GM18907 (cell line): ENCODE measurements at regions not wholly inside any gene's neighbourhood (a gene's known extent, or its start where the extent isn't known, plus 50 kb on each side); places are given as distances from the start of the nearest gene placed in this dataset.
"Not testable (repeated sequence)": the region's sequence is repeated elsewhere in the genome, so short reads cannot be mapped to it uniquely, and the experiment has no call there.

Experiments used
- ATAC-seq: cut with Tn5 transposase; IDR thresholded peaks from one replicate; pipeline ENCODE4 v1.9.1; 2021; ENCODE audit warnings: mild to moderate bottlenecking, moderate library complexity; ENCODE audit not compliant: unreplicated experiment

GRCh38 chr14:22218728-22219127 lies 370.3 kb downstream of the DAD1 start:
- ATAC-seq, result no peak

GRCh38 chr14:22213120-22213519 lies 375.9 kb downstream of the DAD1 start:
- no peak for ATAC-seq

GRCh38 chr14:22210906-22211305 lies 378.1 kb downstream of the DAD1 start:
- ATAC-seq, result no peak

- ATAC-seq, result no peak
Measured at GRCh38 chr14:22210026-22210425, 379.0 kb downstream of the DAD1 start.

GRCh38 chr14:22203036-22203435 lies 386.0 kb downstream of the DAD1 start:
- ATAC-seq, result no peak

- ATAC-seq, result no peak
Measured at GRCh38 chr14:22202313-22202712, 386.7 kb downstream of the DAD1 start.

- ATAC-seq, result no peak
Measured at GRCh38 chr14:22200977-22201605, 387.9 kb downstream of the DAD1 start.

GRCh38 chr14:22200131-22200530 lies 388.9 kb downstream of the DAD1 start:
- ATAC-seq, result not testable (repeated sequence)

- no peak for ATAC-seq
Measured at GRCh38 chr14:22194664-22195063, 394.4 kb downstream of the DAD1 start.

GRCh38 chr14:22190411-22191191 lies 398.4 kb downstream of the DAD1 start:
- ATAC-seq, result no peak

- no peak for ATAC-seq
Measured at GRCh38 chr14:22189881-22190280, 399.1 kb downstream of the DAD1 start.

GRCh38 chr14:22188318-22188717 lies 400.7 kb downstream of the DAD1 start:
- no peak for ATAC-seq

- ATAC-seq, result no peak
Measured at GRCh38 chr14:22185789-22186188, 403.2 kb downstream of the DAD1 start.

GRCh38 chr14:22185191-22185590 lies 403.8 kb downstream of the DAD1 start:
- ATAC-seq, result no peak

GRCh38 chr14:22184830-22185168 lies 404.2 kb downstream of the DAD1 start:
- ATAC-seq, result no peak

- ATAC-seq, result no peak
Measured at GRCh38 chr14:22184157-22184829, 404.7 kb downstream of the DAD1 start.

- ATAC-seq, result no peak
Measured at GRCh38 chr14:22180045-22180444, 409.0 kb downstream of the DAD1 start.

GRCh38 chr14:22179190-22179589 lies 409.8 kb downstream of the DAD1 start:
- no peak for ATAC-seq

GRCh38 chr14:22178333-22178839 lies 410.6 kb downstream of the DAD1 start:
- peak; percentile 47 for ATAC-seq

GRCh38 chr14:22177870-22178269 lies 411.2 kb downstream of the DAD1 start:
- peak; percentile 67 for ATAC-seq

- ATAC-seq, result no peak
Measured at GRCh38 chr14:22176957-22177356, 412.1 kb downstream of the DAD1 start.

GRCh38 chr14:22175278-22175558 lies 413.8 kb downstream of the DAD1 start:
- not testable (repeated sequence) for ATAC-seq
